WTC11 (cell line): ENCODE measurements at regions not wholly inside any gene's neighbourhood (a gene's known extent, or its start where the extent isn't known, plus 50 kb on each side); places are given as distances from the start of the nearest gene placed in this dataset.

ENCODE experiments used
- ATAC-seq: fragments of 200-7000 bp; cut with Tn5 transposase; 2 replicates; pipeline ENCODE4 v1.10.0; 2021; ENCODE audit warnings: mild to moderate bottlenecking, moderate library complexity
- CTCF ChIA-PET: fragments of 300-600 bp; sonication (Branson Sonifier 250); formaldehyde crosslinking; loops from one replicate; lab custom pipeline; 2021; ENCODE audit warnings: antibody characterized with exemption; lab: Charles Lee
- POLR2A ChIA-PET: fragments of 350-600 bp; sonication (Branson Sonifier 250); formaldehyde crosslinking; loops from one replicate; lab custom pipeline; 2021; ENCODE audit warnings: antibody characterized with exemption; lab: Charles Lee
- DNase-seq: peaks from one replicate; pipeline ENCODE4 v3.0.0; 2021; ENCODE audit warnings: low spot score
- H3K27ac Mint-ChIP-seq: 2 replicates; pipeline ENCODE4 v1.8.0; 2021; ENCODE audit warnings: mixed read lengths
- H3K27me3 Mint-ChIP-seq: 2 replicates; pipeline ENCODE4 v1.8.0; 2021; ENCODE audit warnings: low read depth, mild to moderate bottlenecking, moderate library complexity, mixed read lengths
- H3K36me3 Mint-ChIP-seq: 2 replicates; pipeline ENCODE4 v1.8.0; 2021; ENCODE audit warnings: mixed read lengths
- H3K4me1 Mint-ChIP-seq: 2 replicates; pipeline ENCODE4 v1.8.0; 2022; ENCODE audit warnings: mixed read lengths
- H3K4me3 Mint-ChIP-seq: 2 replicates; pipeline ENCODE4 v1.8.0; 2021; ENCODE audit warnings: mild to moderate bottlenecking, moderate library complexity, mixed read lengths
- H3K9me3 Mint-ChIP-seq: 2 replicates; pipeline ENCODE4 v1.8.0; 2021; ENCODE audit warnings: mixed read lengths
- GRHL2 ChIP-seq: fragments of 250-450 bp; sonication (Bioruptor Pico); IDR thresholded peaks from 2 replicates; pipeline ENCODE4 v1.8.0; 2022; ENCODE audit warnings: mild to moderate bottlenecking, moderate library complexity; ENCODE audit not compliant: insufficient replicate concordance, severe bottlenecking
- KAT7 ChIP-seq: sonication (generic); formaldehyde crosslinking; IDR thresholded peaks from 2 replicates; pipeline ENCODE4 v1.8.1; 2023; ENCODE audit warnings: missing genetic modification reagents, mild to moderate bottlenecking, borderline replicate concordance
- PRRX2 ChIP-seq: fragments of 250-450 bp; sonication (Bioruptor Pico); IDR thresholded peaks from 2 replicates; pipeline ENCODE4 v1.8.0; 2021; ENCODE audit warnings: mild to moderate bottlenecking
- RELA ChIP-seq: sonication (generic); formaldehyde crosslinking; IDR thresholded peaks from 2 replicates; pipeline ENCODE4 v1.8.1; 2022; ENCODE audit warnings: missing genetic modification reagents, mild to moderate bottlenecking, borderline replicate concordance
- ZNF138 ChIP-seq: sonication (generic); formaldehyde crosslinking; conservative IDR thresholded peaks from 2 replicates; pipeline ENCODE4 v1.8.1; 2022; ENCODE audit warnings: mild to moderate bottlenecking, moderate library complexity, missing genetic modification reagents
- ZNF219 ChIP-seq: sonication (generic); formaldehyde crosslinking; IDR thresholded peaks from 2 replicates; pipeline ENCODE4 v1.8.0; 2023; ENCODE audit warnings: missing genetic modification reagents, mild to moderate bottlenecking, borderline replicate concordance
- ZNF317 ChIP-seq: sonication (generic); formaldehyde crosslinking; IDR thresholded peaks from 2 replicates; pipeline ENCODE4 v1.8.1; 2023; ENCODE audit warnings: low read depth, mild to moderate bottlenecking, moderate library complexity, missing genetic modification reagents, borderline replicate concordance
- ZNF416 ChIP-seq: fragments of 250-450 bp; sonication (Bioruptor Pico); IDR thresholded peaks from 2 replicates; pipeline ENCODE4 v1.9.0; 2021; ENCODE audit warnings: mild to moderate bottlenecking, inconsistent platforms
- TF ChIP-seq, protein P1 (sequence below): fragments of 250-450 bp; sonication (Bioruptor Pico); conservative IDR thresholded peaks from 2 replicates; pipeline ENCODE4 v1.9.0; 2021; ENCODE audit warnings: mild to moderate bottlenecking
- TF ChIP-seq, protein P2 (sequence below): sonication (generic); formaldehyde crosslinking; conservative IDR thresholded peaks from 2 replicates; pipeline ENCODE4 v1.8.1; 2023; ENCODE audit warnings: mild to moderate bottlenecking, low read depth, missing genetic modification reagents, moderate library complexity
- TF ChIP-seq, protein P3 (sequence below): sonication (generic); formaldehyde crosslinking; IDR thresholded peaks from 2 replicates; pipeline ENCODE4 v1.8.1; 2022; ENCODE audit warnings: mild to moderate bottlenecking, moderate library complexity, missing genetic modification reagents
- TF ChIP-seq, protein P4 (sequence below): sonication (generic); formaldehyde crosslinking; conservative IDR thresholded peaks from 2 replicates; pipeline ENCODE4 v1.8.1; 2022; ENCODE audit warnings: mild to moderate bottlenecking, missing genetic modification reagents
- TF ChIP-seq, protein P5 (sequence below): fragments of 250-450 bp; sonication (Bioruptor Pico); IDR thresholded peaks from 2 replicates; pipeline ENCODE4 v1.9.0; 2021; ENCODE audit warnings: mild to moderate bottlenecking
- TF ChIP-seq, protein P6 (sequence below): fragments of 250-450 bp; sonication (Bioruptor Pico); IDR thresholded peaks from 2 replicates; pipeline ENCODE4 v1.8.0; 2021; ENCODE audit warnings: mild to moderate bottlenecking
- TF ChIP-seq, protein P7 (sequence below): sonication (generic); formaldehyde crosslinking; IDR thresholded peaks from 2 replicates; pipeline ENCODE4 v1.8.0; 2022; ENCODE audit warnings: mild to moderate bottlenecking, missing genetic modification reagents
- TF ChIP-seq, protein P8 (sequence below): sonication (generic); formaldehyde crosslinking; IDR thresholded peaks from 2 replicates; pipeline ENCODE4 v1.8.1; 2022; ENCODE audit warnings: low read depth, mild to moderate bottlenecking, moderate library complexity, missing genetic modification reagents, borderline replicate concordance

DNA sequence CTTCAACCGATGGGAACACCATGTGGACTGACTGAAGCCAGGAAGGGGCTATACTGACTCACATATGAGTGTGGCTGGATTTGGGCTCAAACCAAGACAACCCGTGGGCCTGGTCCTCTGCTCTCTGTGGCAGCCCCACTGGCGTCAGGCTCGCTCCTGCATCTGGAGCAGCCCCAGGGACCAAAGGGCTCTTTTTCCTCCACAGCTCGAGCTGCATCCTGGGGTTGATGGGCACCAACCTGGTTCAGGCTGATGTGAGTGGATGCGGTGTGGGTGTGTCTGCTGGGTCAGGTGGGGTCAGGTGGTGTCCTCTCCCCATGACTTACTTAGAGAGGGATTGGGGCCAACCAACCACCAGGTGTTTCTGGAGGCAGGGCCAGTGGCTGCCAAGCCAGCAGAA is 303.0 kb upstream of the AJAP1 start (continued):
- TF ChIP-seq, protein P1, sequence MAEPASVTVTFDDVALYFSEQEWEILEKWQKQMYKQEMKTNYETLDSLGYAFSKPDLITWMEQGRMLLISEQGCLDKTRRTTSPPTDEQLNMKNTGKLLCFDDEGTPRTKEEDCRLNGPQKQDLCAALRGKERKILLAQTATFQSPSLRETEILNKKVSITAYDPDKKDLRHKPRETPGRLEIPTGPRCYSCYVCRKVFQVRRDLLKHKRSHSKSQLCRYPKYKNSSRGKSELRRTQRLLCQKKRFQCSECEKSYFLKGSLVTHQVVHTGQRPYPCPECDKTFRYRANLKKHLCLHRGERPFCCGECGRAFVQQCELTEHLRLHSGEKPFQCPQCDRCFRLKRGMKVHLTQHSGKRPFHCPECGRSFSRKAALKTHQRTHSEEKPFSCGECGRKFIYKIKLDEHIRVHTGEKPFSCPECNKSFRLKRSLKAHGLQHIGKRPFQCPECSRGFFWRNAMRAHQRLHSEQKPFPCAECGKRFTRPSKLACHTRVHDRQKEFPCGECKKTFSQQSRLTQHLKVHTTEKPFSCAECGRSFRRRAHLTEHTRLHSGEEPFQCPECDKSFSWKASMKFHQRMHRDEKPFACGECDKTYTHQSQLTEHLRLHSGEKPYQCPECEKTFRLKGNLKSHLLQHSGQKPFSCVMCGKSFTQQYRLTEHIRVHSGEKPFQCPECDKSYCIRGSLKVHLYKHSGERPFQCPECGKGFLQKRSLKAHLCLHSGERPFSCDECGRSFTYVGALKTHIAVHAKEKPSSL (CRISPR knock-in tag): no peak
- TF ChIP-seq KAT7 (CRISPR knock-in tag) (no peak), GRHL2 (CRISPR knock-in tag) (no peak), PRRX2 (CRISPR knock-in tag) (no peak), ZNF138 (CRISPR knock-in tag) (no peak)
- TF ChIP-seq, protein P2, sequence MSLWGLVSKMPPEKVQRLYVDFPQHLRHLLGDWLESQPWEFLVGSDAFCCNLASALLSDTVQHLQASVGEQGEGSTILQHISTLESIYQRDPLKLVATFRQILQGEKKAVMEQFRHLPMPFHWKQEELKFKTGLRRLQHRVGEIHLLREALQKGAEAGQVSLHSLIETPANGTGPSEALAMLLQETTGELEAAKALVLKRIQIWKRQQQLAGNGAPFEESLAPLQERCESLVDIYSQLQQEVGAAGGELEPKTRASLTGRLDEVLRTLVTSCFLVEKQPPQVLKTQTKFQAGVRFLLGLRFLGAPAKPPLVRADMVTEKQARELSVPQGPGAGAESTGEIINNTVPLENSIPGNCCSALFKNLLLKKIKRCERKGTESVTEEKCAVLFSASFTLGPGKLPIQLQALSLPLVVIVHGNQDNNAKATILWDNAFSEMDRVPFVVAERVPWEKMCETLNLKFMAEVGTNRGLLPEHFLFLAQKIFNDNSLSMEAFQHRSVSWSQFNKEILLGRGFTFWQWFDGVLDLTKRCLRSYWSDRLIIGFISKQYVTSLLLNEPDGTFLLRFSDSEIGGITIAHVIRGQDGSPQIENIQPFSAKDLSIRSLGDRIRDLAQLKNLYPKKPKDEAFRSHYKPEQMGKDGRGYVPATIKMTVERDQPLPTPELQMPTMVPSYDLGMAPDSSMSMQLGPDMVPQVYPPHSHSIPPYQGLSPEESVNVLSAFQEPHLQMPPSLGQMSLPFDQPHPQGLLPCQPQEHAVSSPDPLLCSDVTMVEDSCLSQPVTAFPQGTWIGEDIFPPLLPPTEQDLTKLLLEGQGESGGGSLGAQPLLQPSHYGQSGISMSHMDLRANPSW (CRISPR knock-in tag): no peak
- TF ChIP-seq, protein P3, sequence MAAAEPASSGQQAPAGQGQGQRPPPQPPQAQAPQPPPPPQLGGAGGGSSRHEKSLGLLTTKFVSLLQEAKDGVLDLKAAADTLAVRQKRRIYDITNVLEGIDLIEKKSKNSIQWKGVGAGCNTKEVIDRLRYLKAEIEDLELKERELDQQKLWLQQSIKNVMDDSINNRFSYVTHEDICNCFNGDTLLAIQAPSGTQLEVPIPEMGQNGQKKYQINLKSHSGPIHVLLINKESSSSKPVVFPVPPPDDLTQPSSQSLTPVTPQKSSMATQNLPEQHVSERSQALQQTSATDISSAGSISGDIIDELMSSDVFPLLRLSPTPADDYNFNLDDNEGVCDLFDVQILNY: no peak

DNA sequence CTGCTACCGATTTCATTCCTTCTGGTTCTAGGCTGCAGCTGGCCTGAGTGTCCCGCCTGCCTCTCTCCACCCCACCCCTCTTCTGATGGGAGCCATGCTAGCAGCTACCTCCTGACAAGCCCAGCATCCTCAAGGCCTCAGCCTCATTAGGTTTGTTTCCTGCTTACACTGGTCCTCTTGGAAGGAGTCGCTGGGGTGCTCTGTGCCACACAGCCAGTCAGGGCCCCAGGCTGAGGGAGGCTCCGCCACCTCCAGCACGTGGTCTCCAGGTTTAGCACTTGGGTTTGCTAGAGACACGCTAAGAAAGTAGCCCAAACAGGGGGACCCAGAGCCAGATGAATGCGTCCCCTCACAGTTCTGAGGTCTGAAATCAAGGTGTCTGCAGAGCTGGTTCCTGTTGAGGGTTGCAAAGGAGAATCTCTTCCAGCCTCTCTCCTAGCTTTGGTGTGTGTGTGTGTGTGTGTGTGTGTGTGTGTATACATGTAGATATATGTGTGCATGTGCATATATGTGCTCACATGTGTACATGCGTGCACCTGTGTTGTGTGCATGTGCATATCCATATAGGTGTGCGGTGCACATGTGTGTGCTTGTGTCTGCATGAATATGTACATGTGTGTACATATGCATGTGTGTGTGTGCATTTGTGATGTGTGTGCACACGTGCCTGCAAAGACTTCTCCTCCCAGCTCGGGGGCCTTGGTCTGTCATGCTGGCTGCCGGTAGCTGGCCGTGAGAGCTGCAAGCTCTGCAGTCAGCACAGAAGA is 301.1 kb upstream of the AJAP1 start:
- ATAC-seq (no peak), DNase-seq (no peak)
- no peak overlapping the region for H3K4me3 Mint-ChIP-seq
- H3K4me1 Mint-ChIP-seq: no peaks in the 10 kb centered on the region
- ChIA-PET POLR2A (interaction anchor here (0.6 kb wide), 1 partner anchor 945 kb away, joined by 3 read pairs; no protein-coding TSS in a partner anchor), CTCF (no interaction called here)
- peaks cover 72% of the 10 kb centered on the region for H3K9me3 Mint-ChIP-seq
- peaks cover 77% of the 10 kb centered on the region for H3K36me3 Mint-ChIP-seq
- no peak overlapping the region for H3K27ac Mint-ChIP-seq
- H3K27me3 Mint-ChIP-seq: peaks cover 2% of the 10 kb centered on the region
- TF ChIP-seq ZNF416 (CRISPR knock-in tag) (no peak), RELA (CRISPR knock-in tag) (no peak), ZNF317 (no peak), ZNF219 (no peak)
- TF ChIP-seq, protein P4, sequence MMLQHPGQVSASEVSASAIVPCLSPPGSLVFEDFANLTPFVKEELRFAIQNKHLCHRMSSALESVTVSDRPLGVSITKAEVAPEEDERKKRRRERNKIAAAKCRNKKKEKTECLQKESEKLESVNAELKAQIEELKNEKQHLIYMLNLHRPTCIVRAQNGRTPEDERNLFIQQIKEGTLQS (CRISPR knock-in tag): no peak
- TF ChIP-seq, protein P3: no peak
- TF ChIP-seq, protein P5, sequence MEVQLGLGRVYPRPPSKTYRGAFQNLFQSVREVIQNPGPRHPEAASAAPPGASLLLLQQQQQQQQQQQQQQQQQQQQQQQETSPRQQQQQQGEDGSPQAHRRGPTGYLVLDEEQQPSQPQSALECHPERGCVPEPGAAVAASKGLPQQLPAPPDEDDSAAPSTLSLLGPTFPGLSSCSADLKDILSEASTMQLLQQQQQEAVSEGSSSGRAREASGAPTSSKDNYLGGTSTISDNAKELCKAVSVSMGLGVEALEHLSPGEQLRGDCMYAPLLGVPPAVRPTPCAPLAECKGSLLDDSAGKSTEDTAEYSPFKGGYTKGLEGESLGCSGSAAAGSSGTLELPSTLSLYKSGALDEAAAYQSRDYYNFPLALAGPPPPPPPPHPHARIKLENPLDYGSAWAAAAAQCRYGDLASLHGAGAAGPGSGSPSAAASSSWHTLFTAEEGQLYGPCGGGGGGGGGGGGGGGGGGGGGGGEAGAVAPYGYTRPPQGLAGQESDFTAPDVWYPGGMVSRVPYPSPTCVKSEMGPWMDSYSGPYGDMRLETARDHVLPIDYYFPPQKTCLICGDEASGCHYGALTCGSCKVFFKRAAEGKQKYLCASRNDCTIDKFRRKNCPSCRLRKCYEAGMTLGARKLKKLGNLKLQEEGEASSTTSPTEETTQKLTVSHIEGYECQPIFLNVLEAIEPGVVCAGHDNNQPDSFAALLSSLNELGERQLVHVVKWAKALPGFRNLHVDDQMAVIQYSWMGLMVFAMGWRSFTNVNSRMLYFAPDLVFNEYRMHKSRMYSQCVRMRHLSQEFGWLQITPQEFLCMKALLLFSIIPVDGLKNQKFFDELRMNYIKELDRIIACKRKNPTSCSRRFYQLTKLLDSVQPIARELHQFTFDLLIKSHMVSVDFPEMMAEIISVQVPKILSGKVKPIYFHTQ (CRISPR knock-in tag): no peak
- TF ChIP-seq, protein P6, sequence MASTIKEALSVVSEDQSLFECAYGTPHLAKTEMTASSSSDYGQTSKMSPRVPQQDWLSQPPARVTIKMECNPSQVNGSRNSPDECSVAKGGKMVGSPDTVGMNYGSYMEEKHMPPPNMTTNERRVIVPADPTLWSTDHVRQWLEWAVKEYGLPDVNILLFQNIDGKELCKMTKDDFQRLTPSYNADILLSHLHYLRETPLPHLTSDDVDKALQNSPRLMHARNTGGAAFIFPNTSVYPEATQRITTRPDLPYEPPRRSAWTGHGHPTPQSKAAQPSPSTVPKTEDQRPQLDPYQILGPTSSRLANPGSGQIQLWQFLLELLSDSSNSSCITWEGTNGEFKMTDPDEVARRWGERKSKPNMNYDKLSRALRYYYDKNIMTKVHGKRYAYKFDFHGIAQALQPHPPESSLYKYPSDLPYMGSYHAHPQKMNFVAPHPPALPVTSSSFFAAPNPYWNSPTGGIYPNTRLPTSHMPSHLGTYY (CRISPR knock-in tag): no peak
- TF ChIP-seq, protein P1 (CRISPR knock-in tag): no peak
- TF ChIP-seq, protein P7, sequence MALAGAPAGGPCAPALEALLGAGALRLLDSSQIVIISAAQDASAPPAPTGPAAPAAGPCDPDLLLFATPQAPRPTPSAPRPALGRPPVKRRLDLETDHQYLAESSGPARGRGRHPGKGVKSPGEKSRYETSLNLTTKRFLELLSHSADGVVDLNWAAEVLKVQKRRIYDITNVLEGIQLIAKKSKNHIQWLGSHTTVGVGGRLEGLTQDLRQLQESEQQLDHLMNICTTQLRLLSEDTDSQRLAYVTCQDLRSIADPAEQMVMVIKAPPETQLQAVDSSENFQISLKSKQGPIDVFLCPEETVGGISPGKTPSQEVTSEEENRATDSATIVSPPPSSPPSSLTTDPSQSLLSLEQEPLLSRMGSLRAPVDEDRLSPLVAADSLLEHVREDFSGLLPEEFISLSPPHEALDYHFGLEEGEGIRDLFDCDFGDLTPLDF: no peak
- TF ChIP-seq, protein P8, sequence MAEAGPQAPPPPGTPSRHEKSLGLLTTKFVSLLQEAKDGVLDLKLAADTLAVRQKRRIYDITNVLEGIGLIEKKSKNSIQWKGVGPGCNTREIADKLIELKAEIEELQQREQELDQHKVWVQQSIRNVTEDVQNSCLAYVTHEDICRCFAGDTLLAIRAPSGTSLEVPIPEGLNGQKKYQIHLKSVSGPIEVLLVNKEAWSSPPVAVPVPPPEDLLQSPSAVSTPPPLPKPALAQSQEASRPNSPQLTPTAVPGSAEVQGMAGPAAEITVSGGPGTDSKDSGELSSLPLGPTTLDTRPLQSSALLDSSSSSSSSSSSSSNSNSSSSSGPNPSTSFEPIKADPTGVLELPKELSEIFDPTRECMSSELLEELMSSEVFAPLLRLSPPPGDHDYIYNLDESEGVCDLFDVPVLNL (CRISPR knock-in tag): no peak
